ENCODE measurements at regions not wholly inside any gene's neighbourhood (a gene's known extent, or its start where the extent isn't known, plus 50 kb on each side); places are given as distances from the start of the nearest gene placed in this dataset.
A peak's percentile ranks its signal among the peaks of the same experiment; 100 is the strongest.
"Not testable (repeated sequence)": the region's sequence is repeated elsewhere in the genome, so short reads cannot be mapped to it uniquely, and the experiment has no call there.

- H3K4me3 Mint-ChIP-seq: no peak overlapping the region
- TF ChIP-seq, protein P1, sequence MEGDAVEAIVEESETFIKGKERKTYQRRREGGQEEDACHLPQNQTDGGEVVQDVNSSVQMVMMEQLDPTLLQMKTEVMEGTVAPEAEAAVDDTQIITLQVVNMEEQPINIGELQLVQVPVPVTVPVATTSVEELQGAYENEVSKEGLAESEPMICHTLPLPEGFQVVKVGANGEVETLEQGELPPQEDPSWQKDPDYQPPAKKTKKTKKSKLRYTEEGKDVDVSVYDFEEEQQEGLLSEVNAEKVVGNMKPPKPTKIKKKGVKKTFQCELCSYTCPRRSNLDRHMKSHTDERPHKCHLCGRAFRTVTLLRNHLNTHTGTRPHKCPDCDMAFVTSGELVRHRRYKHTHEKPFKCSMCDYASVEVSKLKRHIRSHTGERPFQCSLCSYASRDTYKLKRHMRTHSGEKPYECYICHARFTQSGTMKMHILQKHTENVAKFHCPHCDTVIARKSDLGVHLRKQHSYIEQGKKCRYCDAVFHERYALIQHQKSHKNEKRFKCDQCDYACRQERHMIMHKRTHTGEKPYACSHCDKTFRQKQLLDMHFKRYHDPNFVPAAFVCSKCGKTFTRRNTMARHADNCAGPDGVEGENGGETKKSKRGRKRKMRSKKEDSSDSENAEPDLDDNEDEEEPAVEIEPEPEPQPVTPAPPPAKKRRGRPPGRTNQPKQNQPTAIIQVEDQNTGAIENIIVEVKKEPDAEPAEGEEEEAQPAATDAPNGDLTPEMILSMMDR (conservative IDR thresholded peaks at IDR 0.05): no peak
- no peak for DNase-seq (ENCODE audit: low read depth, low spot score)
- peaks cover 3% of the 10 kb centered on the region for H3K9me3 Mint-ChIP-seq
- H3K27me3 Mint-ChIP-seq (ENCODE audit: low read depth): no peaks in the 10 kb centered on the region
- H3K4me1 Mint-ChIP-seq: no peaks in the 10 kb centered on the region
- H3K36me3 Mint-ChIP-seq (ENCODE audit: low read depth): peaks cover 2% of the 10 kb centered on the region
- peak overlapping the region; percentile 43 for H3K27ac Mint-ChIP-seq (ENCODE audit: unreplicated experiment)
These were observed 1213.9 kb downstream of the OTOL1 start for GRCh38 chr3:162710332-162711112.

DNA sequence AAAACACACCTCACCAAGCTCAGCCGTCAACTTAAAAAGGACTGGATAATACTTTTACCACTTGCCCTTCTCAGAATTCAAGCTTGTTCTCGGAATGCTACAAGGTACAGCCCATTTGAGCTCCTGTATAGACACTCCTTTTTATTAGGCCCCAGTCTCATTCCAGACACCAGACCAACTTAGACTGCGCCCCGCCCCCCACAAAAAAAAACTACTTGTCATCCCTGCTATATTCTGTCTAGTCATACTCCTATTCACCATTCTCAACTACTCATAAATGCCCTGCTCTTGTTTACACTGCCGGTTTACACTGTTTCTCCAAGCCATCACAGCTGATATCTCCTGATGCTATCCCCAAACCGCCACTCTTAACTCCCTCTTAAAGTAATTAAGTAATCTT, 1220.5 kb downstream of the OTOL1 start:
- H3K36me3 Mint-ChIP-seq (ENCODE audit: low read depth); DNase-seq (ENCODE audit: low read depth, low spot score); H3K4me1 Mint-ChIP-seq; H3K4me3 Mint-ChIP-seq; H3K9me3 Mint-ChIP-seq; H3K27me3 Mint-ChIP-seq (ENCODE audit: low read depth); H3K27ac Mint-ChIP-seq (ENCODE audit: unreplicated experiment): not testable (repeated sequence)

DNA sequence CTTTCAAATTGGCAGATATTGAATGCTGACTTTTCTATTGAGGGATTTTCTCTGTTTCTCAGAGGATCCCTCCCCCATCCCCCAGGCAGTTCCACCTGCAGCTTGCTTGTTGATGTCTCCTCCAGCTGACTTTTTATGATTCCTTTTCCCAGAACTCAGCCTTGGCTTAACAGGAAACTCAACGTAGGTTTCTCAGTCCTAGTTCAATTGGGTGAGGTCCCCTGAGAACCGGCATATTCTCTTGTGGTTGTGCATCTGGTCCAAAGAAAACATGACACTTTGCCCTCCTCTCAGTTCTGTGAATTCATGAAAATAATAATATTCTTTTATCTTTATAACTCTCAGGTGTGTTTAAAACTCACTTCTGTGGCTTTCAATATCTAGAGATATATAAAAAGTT, 1222.1 kb downstream of the OTOL1 start:
- no peak for DNase-seq (ENCODE audit: low read depth, low spot score)
- TF ChIP-seq, protein P1 (conservative IDR thresholded peaks at IDR 0.05): no peak
- Mint-ChIP-seq H3K9me3 (peaks cover under 1% of the 10 kb centered on the region), H3K27ac (ENCODE audit: unreplicated experiment) (no peak overlapping the region), H3K4me1 (peaks cover 5% of the 10 kb centered on the region), H3K27me3 (ENCODE audit: low read depth) (no peaks in the 10 kb centered on the region), H3K4me3 (no peak overlapping the region), H3K36me3 (ENCODE audit: low read depth) (no peaks in the 10 kb centered on the region)

DNA sequence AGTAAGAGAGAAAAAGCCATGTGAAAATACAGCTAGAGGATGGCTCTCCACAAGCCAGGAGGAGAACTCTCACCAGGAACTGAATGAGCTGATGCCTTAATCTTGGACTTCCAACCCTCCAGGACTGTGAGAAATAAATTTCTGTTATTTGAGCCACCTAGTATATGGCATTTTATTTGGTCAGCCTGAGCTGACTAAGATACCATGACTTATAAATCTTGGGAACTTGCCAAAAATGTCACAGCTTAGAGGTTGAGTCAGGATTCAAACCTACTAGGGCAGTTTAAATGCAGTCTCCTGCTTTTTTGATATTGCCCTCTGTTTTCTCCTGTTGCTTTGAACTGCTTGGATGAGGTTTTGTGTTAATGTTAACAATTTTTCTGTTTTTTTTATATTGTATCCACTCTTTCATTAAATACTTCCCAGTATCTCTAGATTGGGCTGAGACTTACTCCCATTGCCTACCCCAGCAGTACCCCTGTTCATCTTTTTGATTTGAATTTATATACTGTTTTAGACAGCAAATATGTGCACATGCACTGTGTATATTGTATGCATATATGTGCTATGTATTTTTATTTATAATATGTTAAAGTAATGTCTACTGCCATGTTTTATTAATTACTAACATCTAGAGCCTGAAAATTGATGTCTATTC, 1223.2 kb downstream of the OTOL1 start:
- H3K27me3 Mint-ChIP-seq (ENCODE audit: low read depth): no peaks in the 10 kb centered on the region
- no peaks in the 10 kb centered on the region for H3K9me3 Mint-ChIP-seq
- H3K4me3 Mint-ChIP-seq: no peak overlapping the region
- TF ChIP-seq, protein P1 (conservative IDR thresholded peaks at IDR 0.05): no peak
- peaks cover 5% of the 10 kb centered on the region for H3K4me1 Mint-ChIP-seq
- no peak for DNase-seq (ENCODE audit: low read depth, low spot score)
- no peaks in the 10 kb centered on the region for H3K36me3 Mint-ChIP-seq (ENCODE audit: low read depth)
- H3K27ac Mint-ChIP-seq (ENCODE audit: unreplicated experiment): no peak overlapping the region

- no peak for DNase-seq (ENCODE audit: low read depth, low spot score)
- Mint-ChIP-seq H3K4me1 (peaks cover 5% of the 10 kb centered on the region), H3K9me3 (no peaks in the 10 kb centered on the region), H3K36me3 (ENCODE audit: low read depth) (no peaks in the 10 kb centered on the region), H3K27ac (ENCODE audit: unreplicated experiment) (no peak overlapping the region), H3K4me3 (no peak overlapping the region), H3K27me3 (ENCODE audit: low read depth) (no peaks in the 10 kb centered on the region)
- TF ChIP-seq, protein P1 (conservative IDR thresholded peaks at IDR 0.05): no peak
These were observed 1225.1 kb downstream of the OTOL1 start for GRCh38 chr3:162721736-162722135.

DNA sequence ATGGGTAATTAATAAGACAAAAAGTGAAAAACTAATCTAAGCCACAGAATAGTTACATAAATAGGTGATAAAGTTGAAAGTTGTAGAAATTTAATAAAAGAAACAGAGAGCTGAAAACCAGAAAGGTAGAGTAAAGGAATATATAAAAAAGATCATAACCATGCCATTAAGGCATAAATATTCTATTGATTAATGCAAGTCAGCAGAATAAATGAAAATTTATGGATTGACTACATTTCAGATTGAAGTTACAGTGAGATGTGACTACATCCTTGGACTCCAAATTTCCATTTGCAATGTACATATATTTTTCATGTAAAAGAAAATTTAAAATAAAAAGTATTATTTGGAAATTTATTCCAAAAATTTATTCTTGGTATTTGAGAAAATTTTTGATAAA, 1225.7 kb downstream of the OTOL1 start:
- TF ChIP-seq, protein P1 (conservative IDR thresholded peaks at IDR 0.05): no peak
- Mint-ChIP-seq H3K27me3 (ENCODE audit: low read depth) (no peaks in the 10 kb centered on the region), H3K4me1 (peaks cover 5% of the 10 kb centered on the region), H3K4me3 (no peak overlapping the region), H3K27ac (ENCODE audit: unreplicated experiment) (no peak overlapping the region), H3K9me3 (no peaks in the 10 kb centered on the region), H3K36me3 (ENCODE audit: low read depth) (no peaks in the 10 kb centered on the region)
- no peak for DNase-seq (ENCODE audit: low read depth, low spot score)

DNA sequence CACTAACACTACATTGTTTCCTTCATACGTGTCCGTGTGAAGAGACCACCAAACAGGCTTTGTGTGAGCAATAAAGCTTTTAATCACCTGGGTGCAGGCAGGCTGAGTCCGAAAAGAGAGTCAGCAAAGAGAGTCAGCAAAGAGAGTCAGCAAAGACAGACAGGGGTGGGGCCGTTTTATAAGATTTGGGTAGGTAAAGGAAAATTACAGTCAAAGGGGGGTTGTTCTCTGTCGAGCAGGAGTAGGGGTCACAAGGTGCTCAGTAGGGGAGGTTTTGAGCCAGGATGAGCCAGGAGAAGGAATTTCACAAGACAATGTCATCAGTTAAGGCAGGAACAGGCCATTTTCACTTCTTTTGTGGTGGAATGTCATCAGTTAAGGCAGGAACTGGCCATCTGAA, 1226.2 kb downstream of the OTOL1 start:
- not testable (repeated sequence) for H3K9me3 Mint-ChIP-seq; H3K27ac Mint-ChIP-seq (ENCODE audit: unreplicated experiment); H3K4me3 Mint-ChIP-seq; H3K36me3 Mint-ChIP-seq (ENCODE audit: low read depth); DNase-seq (ENCODE audit: low read depth, low spot score); H3K27me3 Mint-ChIP-seq (ENCODE audit: low read depth); H3K4me1 Mint-ChIP-seq

Measured in neural crest cell (in vitro differentiated cells).